Heart left ventricle (tissue), 13 donors: ENCODE measurements at regions not wholly inside any gene's neighbourhood (a gene's known extent, or its start where the extent isn't known, plus 50 kb on each side); places are given as distances from the start of the nearest gene placed in this dataset.

ENCODE experiments used
- POLR2A ChIP-seq, 2 donors: fragments of 450-650 bp; IDR thresholded peaks; one replicate each; pipeline ENCODE4 v1.6.1; 2017; ENCODE audit warnings: antibody characterized with exemption in 2 of 2, mild to moderate bottlenecking in 2 of 2, moderate library complexity in 2 of 2
- TF ChIP-seq, protein P1 (sequence below), 12 donors: fragments of 200-600 bp; sonication (generic) in 4 of 12; IDR thresholded peaks; one replicate each; pipeline versions ENCODE4 v1.5.0 to v1.8.0; 2018 to 2022; ENCODE audit warnings: antibody characterized with exemption in 12 of 12, mild to moderate bottlenecking in 5 of 12
- donor health status: ischemic (EF 13 %, LVEDD 7.1; RV severe dilation, severe dysfunction).
- donor health status: DM: no; HTN: yes; CAD: no.
- donor health status: DM: no; HTN: no; CAD: no.
- donor health status: ischemic (EF 25% LVEDD 6.9; RV normal size, moderate dysfunction).
- donor health status: ischemic (EF 25% LVEDD 5.7; RV mildly dilated, moderate dysfunction).
- donor health status: ischemic (EF 35%, LVEDD 5.7; RV mildly dilated, moderate dysfunction).
- donor health status: nonischemic (EF 11% LVEDD 7.7; RV severe dilation, severe dysfunction).
- donor health status: DM: yes; HTN: yes; CAD: no.
- donor health status: PGD.
- donor health status: ischemic (EF 29% LVEDD 5.4; RV normal size, mild dysfunction).
- donor health status: nonischemic (EF 23%, LVEDD 6.1; RV moderate dilation, normal function).

DNA sequence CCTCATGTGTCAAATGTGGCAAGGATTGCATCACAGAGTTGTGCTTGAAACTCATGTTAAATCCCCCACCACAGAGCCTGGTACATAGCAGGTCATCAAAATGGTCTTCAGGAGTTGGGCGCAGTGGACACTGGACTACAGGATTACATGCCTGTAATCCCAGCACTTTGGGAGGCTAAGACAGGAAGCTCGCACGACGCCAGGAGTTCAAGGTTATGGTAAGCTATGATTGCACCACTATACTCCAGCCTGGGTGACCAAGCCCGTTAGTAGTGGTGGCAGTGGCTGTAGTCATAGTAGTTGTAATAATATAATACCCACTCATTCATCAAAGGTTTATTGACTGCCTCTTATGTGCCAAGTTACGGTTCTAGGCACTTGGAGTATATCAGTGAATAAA, 123.4 kb upstream of the IRF2BP2 start:
- TF ChIP-seq, protein P1, sequence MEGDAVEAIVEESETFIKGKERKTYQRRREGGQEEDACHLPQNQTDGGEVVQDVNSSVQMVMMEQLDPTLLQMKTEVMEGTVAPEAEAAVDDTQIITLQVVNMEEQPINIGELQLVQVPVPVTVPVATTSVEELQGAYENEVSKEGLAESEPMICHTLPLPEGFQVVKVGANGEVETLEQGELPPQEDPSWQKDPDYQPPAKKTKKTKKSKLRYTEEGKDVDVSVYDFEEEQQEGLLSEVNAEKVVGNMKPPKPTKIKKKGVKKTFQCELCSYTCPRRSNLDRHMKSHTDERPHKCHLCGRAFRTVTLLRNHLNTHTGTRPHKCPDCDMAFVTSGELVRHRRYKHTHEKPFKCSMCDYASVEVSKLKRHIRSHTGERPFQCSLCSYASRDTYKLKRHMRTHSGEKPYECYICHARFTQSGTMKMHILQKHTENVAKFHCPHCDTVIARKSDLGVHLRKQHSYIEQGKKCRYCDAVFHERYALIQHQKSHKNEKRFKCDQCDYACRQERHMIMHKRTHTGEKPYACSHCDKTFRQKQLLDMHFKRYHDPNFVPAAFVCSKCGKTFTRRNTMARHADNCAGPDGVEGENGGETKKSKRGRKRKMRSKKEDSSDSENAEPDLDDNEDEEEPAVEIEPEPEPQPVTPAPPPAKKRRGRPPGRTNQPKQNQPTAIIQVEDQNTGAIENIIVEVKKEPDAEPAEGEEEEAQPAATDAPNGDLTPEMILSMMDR (IDR thresholded peaks at IDR 0.05) = no peak
- TF ChIP-seq POLR2A (IDR thresholded peaks at IDR 0.05) = no peak
